Activated naive CD8-positive, alpha-beta T cell treated with anti-CD3 and anti-CD28 coated beads, Interleukin-2, amount 50 U/mL, for 24 hours (primary cell): ENCODE measurements at regions not wholly inside any gene's neighbourhood (a gene's known extent, or its start where the extent isn't known, plus 50 kb on each side); places are given as distances from the start of the nearest gene placed in this dataset.
A peak's percentile ranks its signal among the peaks of the same experiment; 100 is the strongest.

Source experiments
- ATAC-seq: fragments of 150-1000 bp; cut with Tn5 transposase; one replicate; pipeline ENCODE4 v1.10.0; 2021
- DNase-seq: peaks from one replicate; pipeline ENCODE4 v3.0.0; 2021
- H3K27ac Mint-ChIP-seq: one replicate; pipeline ENCODE4 v1.8.0; 2021; ENCODE audit warnings: mild to moderate bottlenecking, mixed read lengths
- H3K27me3 Mint-ChIP-seq: one replicate; pipeline ENCODE4 v1.8.0; 2021; ENCODE audit warnings: mixed read lengths
- H3K36me3 Mint-ChIP-seq: one replicate; pipeline ENCODE4 v1.8.0; 2021; ENCODE audit warnings: low read depth, mixed read lengths
- H3K4me1 Mint-ChIP-seq: one replicate; pipeline ENCODE4 v1.8.0; 2021; ENCODE audit warnings: mixed read lengths
- H3K4me3 Mint-ChIP-seq: one replicate; pipeline ENCODE4 v1.8.0; 2021; ENCODE audit warnings: mild to moderate bottlenecking, moderate library complexity, mixed read lengths
- H3K9me3 Mint-ChIP-seq: one replicate; pipeline ENCODE4 v1.8.0; 2021; ENCODE audit warnings: mixed read lengths

GRCh38 chr3:101172516-101172915 lies 147.9 kb downstream of the IMPG2 start:
- Mint-ChIP-seq H3K4me1 (peaks cover 36% of the 10 kb centered on the region), H3K27me3 (peaks cover 9% of the 10 kb centered on the region), H3K4me3 (no peak overlapping the region), H3K9me3 (peaks cover 6% of the 10 kb centered on the region), H3K36me3 (no peaks in the 10 kb centered on the region), H3K27ac (peak overlapping the region; percentile 83)
- DNase-seq (no peak), ATAC-seq (no peak)

GRCh38 chr3:101171681-101172191 lies 148.6 kb downstream of the IMPG2 start:
- H3K27me3 Mint-ChIP-seq: peaks cover 11% of the 10 kb centered on the region
- DNase-seq: peak; percentile 6
- H3K4me1 Mint-ChIP-seq: peaks cover 36% of the 10 kb centered on the region
- no peaks in the 10 kb centered on the region for H3K36me3 Mint-ChIP-seq
- peak overlapping the region; percentile 90 for H3K27ac Mint-ChIP-seq
- H3K9me3 Mint-ChIP-seq: peaks cover 6% of the 10 kb centered on the region
- ATAC-seq: peak; percentile 87
- H3K4me3 Mint-ChIP-seq: no peak overlapping the region

- H3K36me3 Mint-ChIP-seq: no peaks in the 10 kb centered on the region
Measured at GRCh38 chr3:101170806-101171558, 149.4 kb downstream of the IMPG2 start.

GRCh38 chr3:101170062-101170771 lies 150.2 kb downstream of the IMPG2 start:
- ATAC-seq (peak; percentile 63), DNase-seq (no peak)
- peak overlapping the region; percentile 90 for H3K27ac Mint-ChIP-seq
- no peaks in the 10 kb centered on the region for H3K36me3 Mint-ChIP-seq
- no peak overlapping the region for H3K4me3 Mint-ChIP-seq
- peaks cover 6% of the 10 kb centered on the region for H3K9me3 Mint-ChIP-seq
- peaks cover 16% of the 10 kb centered on the region for H3K27me3 Mint-ChIP-seq
- peaks cover 38% of the 10 kb centered on the region for H3K4me1 Mint-ChIP-seq

More at GRCh38 chr3:101170806-101171558, 149.4 kb downstream of the IMPG2 start:
- peaks cover 6% of the 10 kb centered on the region for H3K9me3 Mint-ChIP-seq
- ATAC-seq: peak; percentile 54
- peaks cover 16% of the 10 kb centered on the region for H3K27me3 Mint-ChIP-seq
- H3K27ac Mint-ChIP-seq: peak overlapping the region; percentile 90
- H3K4me3 Mint-ChIP-seq: peak overlapping the region; percentile 8
- no peak for DNase-seq
- peaks cover 38% of the 10 kb centered on the region for H3K4me1 Mint-ChIP-seq

GRCh38 chr3:101169516-101169915 lies 150.9 kb downstream of the IMPG2 start:
- ATAC-seq (no peak), DNase-seq (no peak)
- Mint-ChIP-seq H3K27me3 (peaks cover 16% of the 10 kb centered on the region), H3K4me1 (peaks cover 38% of the 10 kb centered on the region), H3K4me3 (no peak overlapping the region), H3K9me3 (peaks cover 6% of the 10 kb centered on the region), H3K27ac (peak overlapping the region; percentile 72), H3K36me3 (no peaks in the 10 kb centered on the region)

GRCh38 chr3:101167376-101167775 lies 153.0 kb downstream of the IMPG2 start:
- no peak for DNase-seq
- peaks cover 5% of the 10 kb centered on the region for H3K9me3 Mint-ChIP-seq
- H3K27me3 Mint-ChIP-seq: peaks cover 25% of the 10 kb centered on the region
- H3K36me3 Mint-ChIP-seq: no peaks in the 10 kb centered on the region
- ATAC-seq: no peak
- H3K4me3 Mint-ChIP-seq: no peak overlapping the region
- no peak overlapping the region for H3K27ac Mint-ChIP-seq
- peaks cover 34% of the 10 kb centered on the region for H3K4me1 Mint-ChIP-seq

- H3K4me3 Mint-ChIP-seq: no peak overlapping the region
- ATAC-seq: no peak
Measured at GRCh38 chr3:101166150-101166549, 154.2 kb downstream of the IMPG2 start.

GRCh38 chr3:101163554-101163953 lies 156.8 kb downstream of the IMPG2 start:
- H3K4me3 Mint-ChIP-seq: no peak overlapping the region
- H3K27ac Mint-ChIP-seq: no peak overlapping the region
- ATAC-seq: no peak
- no peaks in the 10 kb centered on the region for H3K36me3 Mint-ChIP-seq
- peaks cover 26% of the 10 kb centered on the region for H3K27me3 Mint-ChIP-seq
- no peak for DNase-seq
- peaks cover 8% of the 10 kb centered on the region for H3K4me1 Mint-ChIP-seq
- no peaks in the 10 kb centered on the region for H3K9me3 Mint-ChIP-seq

More at GRCh38 chr3:101166150-101166549, 154.2 kb downstream of the IMPG2 start:
- peaks cover 31% of the 10 kb centered on the region for H3K27me3 Mint-ChIP-seq
- DNase-seq: no peak
- no peaks in the 10 kb centered on the region for H3K36me3 Mint-ChIP-seq
- H3K4me1 Mint-ChIP-seq: peaks cover 27% of the 10 kb centered on the region
- no peaks in the 10 kb centered on the region for H3K9me3 Mint-ChIP-seq
- H3K27ac Mint-ChIP-seq: no peak overlapping the region

- Mint-ChIP-seq H3K36me3 (no peaks in the 10 kb centered on the region), H3K4me1 (peaks cover 5% of the 10 kb centered on the region), H3K9me3 (no peaks in the 10 kb centered on the region), H3K27ac (no peak overlapping the region), H3K4me3 (no peak overlapping the region), H3K27me3 (peaks cover 25% of the 10 kb centered on the region)
- DNase-seq (no peak), ATAC-seq (no peak)
Measured at GRCh38 chr3:101159478-101159877, 160.9 kb downstream of the IMPG2 start.

- H3K27ac Mint-ChIP-seq: no peak overlapping the region
- DNase-seq: no peak
- no peaks in the 10 kb centered on the region for H3K9me3 Mint-ChIP-seq
- no peak overlapping the region for H3K4me3 Mint-ChIP-seq
- H3K36me3 Mint-ChIP-seq: no peaks in the 10 kb centered on the region
- H3K27me3 Mint-ChIP-seq: peaks cover 25% of the 10 kb centered on the region
- H3K4me1 Mint-ChIP-seq: peaks cover 5% of the 10 kb centered on the region
- ATAC-seq: no peak
Measured at GRCh38 chr3:101158374-101158773, 162.0 kb downstream of the IMPG2 start.

GRCh38 chr3:101156787-101157345 lies 163.5 kb downstream of the IMPG2 start:
- DNase-seq (no peak), ATAC-seq (no peak)
- Mint-ChIP-seq H3K4me3 (no peak overlapping the region), H3K9me3 (no peaks in the 10 kb centered on the region), H3K36me3 (no peaks in the 10 kb centered on the region), H3K27ac (no peak overlapping the region), H3K27me3 (peaks cover 23% of the 10 kb centered on the region), H3K4me1 (no peaks in the 10 kb centered on the region)

GRCh38 chr3:101155825-101156224 lies 162.6 kb upstream of the ABI3BP start:
- no peak overlapping the region for H3K27ac Mint-ChIP-seq
- ATAC-seq (no peak), DNase-seq (no peak)
- H3K4me3 Mint-ChIP-seq: no peak overlapping the region
- no peaks in the 10 kb centered on the region for H3K4me1 Mint-ChIP-seq
- H3K27me3 Mint-ChIP-seq: peaks cover 24% of the 10 kb centered on the region
- no peaks in the 10 kb centered on the region for H3K36me3 Mint-ChIP-seq
- H3K9me3 Mint-ChIP-seq: no peaks in the 10 kb centered on the region

GRCh38 chr3:101154401-101154800 lies 161.2 kb upstream of the ABI3BP start:
- DNase-seq: no peak
- H3K27me3 Mint-ChIP-seq: peaks cover 28% of the 10 kb centered on the region
- no peak overlapping the region for H3K4me3 Mint-ChIP-seq
- H3K36me3 Mint-ChIP-seq: no peaks in the 10 kb centered on the region
- H3K9me3 Mint-ChIP-seq: no peaks in the 10 kb centered on the region
- H3K27ac Mint-ChIP-seq: no peak overlapping the region
- peak; percentile 28 for ATAC-seq
- no peaks in the 10 kb centered on the region for H3K4me1 Mint-ChIP-seq

GRCh38 chr3:101151286-101151913 lies 158.2 kb upstream of the ABI3BP start:
- Mint-ChIP-seq H3K9me3 (no peaks in the 10 kb centered on the region), H3K36me3 (no peaks in the 10 kb centered on the region), H3K27me3 (peaks cover 39% of the 10 kb centered on the region), H3K27ac (no peak overlapping the region), H3K4me1 (no peaks in the 10 kb centered on the region), H3K4me3 (no peak overlapping the region)
- ATAC-seq (no peak), DNase-seq (no peak)
